ENCODE measurements at regions not wholly inside any gene's neighbourhood (a gene's known extent, or its start where the extent isn't known, plus 50 kb on each side); places are given as distances from the start of the nearest gene placed in this dataset.

DNA sequence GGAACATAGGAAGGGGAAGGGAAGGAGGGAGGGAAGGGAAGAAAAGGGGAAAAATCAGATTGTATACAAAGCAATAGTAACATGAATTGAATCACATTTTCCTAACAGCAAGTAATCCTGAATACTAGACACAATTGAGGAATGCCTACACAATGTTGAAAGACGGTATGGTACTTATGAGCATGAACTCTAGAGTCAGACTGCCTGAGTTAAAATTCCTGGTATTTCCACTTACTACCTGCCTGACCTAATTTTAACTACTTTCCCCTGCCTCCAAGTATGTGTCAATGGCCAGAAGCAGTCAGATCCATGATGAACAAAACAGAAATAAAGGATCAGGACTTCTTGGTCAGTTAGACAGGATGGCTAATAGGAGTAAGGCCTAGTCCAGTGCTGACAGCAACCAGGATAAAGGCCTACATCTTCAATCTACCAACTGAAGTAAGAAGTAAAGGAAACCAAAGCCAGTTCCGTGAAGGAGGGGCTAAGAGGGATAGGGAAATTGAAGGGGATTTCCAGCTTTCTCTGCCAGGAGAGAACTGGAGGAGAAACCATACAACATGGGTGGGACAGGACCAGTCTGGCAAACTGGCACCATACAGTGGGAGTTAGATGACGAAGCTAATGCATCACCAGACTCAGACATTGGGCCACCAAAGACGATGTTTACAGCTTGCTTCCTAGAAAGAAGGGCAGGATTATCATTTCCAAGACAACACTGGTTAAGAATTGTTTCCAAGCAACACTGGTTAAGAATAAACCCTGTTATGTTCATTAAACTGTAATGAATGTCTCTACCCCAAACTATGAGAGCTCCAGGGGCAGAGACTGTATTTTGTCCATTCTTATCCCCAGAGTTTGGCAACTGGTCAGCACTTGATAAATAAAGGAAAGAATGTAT lies 151.6 kb upstream of the UBE2E2 start:
- TF ChIP-seq POLR2AphosphoS5 (IDR thresholded peaks at IDR 0.05; ENCODE audit: low read depth, low read length) (no peak), EGR1 (IDR thresholded peaks at IDR 0.05; ENCODE audit: low read depth) (no peak), SRF (IDR thresholded peaks at IDR 0.05; ENCODE audit: low read depth) (no peak), ZNF274 (IDR thresholded peaks at IDR 0.05; ENCODE audit: low read depth, low read length) (no peak)
- TF ChIP-seq, protein P1, sequence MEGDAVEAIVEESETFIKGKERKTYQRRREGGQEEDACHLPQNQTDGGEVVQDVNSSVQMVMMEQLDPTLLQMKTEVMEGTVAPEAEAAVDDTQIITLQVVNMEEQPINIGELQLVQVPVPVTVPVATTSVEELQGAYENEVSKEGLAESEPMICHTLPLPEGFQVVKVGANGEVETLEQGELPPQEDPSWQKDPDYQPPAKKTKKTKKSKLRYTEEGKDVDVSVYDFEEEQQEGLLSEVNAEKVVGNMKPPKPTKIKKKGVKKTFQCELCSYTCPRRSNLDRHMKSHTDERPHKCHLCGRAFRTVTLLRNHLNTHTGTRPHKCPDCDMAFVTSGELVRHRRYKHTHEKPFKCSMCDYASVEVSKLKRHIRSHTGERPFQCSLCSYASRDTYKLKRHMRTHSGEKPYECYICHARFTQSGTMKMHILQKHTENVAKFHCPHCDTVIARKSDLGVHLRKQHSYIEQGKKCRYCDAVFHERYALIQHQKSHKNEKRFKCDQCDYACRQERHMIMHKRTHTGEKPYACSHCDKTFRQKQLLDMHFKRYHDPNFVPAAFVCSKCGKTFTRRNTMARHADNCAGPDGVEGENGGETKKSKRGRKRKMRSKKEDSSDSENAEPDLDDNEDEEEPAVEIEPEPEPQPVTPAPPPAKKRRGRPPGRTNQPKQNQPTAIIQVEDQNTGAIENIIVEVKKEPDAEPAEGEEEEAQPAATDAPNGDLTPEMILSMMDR (IDR thresholded peaks at IDR 0.05 in 2 of 3, conservative IDR thresholded peaks at IDR 0.05 in 1 of 3; ENCODE audit: borderline replicate concordance in 1 of 3, insufficient read depth in 1 of 3, low read depth in 2 of 3, low read length in 2 of 3) = no peak
